GM21447 (cell line): ENCODE measurements at regions not wholly inside any gene's neighbourhood (a gene's known extent, or its start where the extent isn't known, plus 50 kb on each side); places are given as distances from the start of the nearest gene placed in this dataset.
"Not testable (repeated sequence)": the region's sequence is repeated elsewhere in the genome, so short reads cannot be mapped to it uniquely, and the experiment has no call there.

Source experiments
- ATAC-seq: cut with Tn5 transposase; IDR thresholded peaks from one replicate; pipeline ENCODE4 v1.9.1; 2021; ENCODE audit not compliant: unreplicated experiment

DNA sequence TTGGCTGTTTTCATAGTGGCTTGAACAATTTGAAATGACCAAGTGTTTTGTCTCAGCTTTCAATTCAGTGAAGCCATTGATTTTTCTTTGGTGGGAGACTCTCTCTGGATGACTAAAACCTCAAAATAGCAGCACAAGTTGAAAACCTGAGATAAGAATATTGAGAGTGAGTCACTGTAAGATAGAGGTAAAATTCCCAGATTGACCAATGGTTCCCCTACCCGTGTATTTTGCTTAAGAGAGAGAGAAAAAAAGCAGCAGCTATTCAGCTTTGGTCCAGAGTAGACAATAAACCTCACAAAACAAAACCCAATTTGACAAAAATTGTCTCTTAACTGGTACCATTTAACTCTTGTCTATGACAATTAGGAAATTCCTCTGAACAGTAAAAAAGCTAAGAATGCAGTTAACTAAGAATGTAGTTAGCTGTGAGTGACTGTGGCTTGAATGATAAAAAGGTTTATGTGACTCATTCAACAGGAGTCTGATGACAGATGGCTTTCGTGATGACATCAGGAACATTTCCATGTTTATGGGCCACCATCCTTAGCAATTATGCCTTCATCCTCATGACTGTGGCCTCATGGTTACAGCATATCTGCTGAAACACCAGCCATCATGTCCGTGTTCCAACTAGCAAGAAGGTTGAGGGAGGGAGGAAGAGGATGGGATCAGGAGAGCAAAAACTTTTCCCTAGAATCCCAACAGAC, 356.9 kb downstream of the NDFIP2 start:
- no peak for ATAC-seq

DNA sequence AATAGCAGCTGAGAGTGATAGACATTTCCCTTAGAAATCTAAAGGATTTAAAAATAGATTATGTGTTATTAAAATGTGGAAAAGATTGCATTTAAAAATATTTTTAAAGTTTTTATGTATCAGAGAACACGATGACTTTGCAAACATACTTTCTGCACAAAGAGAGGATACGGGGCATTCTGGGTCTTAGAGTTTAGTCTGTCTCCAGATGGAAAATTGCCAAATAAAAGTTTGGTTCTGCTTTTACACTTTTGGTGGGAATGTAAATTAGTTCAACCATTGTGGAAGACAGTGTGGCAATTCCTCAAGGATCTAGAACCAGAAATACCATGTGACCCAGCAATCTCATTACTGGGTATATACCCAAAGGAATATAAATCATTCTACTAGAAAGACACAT, 355.2 kb downstream of the NDFIP2 start:
- ATAC-seq: not testable (repeated sequence)

DNA sequence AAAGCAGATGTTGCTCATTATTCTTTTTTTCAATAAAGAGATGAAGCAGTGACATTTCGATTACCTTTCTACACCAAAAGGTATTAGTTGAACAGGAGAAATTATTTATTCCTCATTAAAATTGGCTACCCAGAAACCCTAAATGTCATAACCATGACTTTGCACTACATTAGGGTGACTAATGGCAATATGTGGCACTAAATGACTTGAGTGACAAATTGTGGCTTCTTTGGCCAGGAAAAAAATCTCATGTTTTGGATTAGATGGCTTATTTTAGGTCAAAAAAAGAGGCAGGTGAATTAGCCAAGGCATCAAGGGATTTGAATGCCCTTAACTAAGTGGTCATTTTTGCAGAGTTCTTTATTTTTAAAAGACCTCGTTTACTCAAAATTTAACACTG, 353.9 kb downstream of the NDFIP2 start:
- ATAC-seq: no peak

DNA sequence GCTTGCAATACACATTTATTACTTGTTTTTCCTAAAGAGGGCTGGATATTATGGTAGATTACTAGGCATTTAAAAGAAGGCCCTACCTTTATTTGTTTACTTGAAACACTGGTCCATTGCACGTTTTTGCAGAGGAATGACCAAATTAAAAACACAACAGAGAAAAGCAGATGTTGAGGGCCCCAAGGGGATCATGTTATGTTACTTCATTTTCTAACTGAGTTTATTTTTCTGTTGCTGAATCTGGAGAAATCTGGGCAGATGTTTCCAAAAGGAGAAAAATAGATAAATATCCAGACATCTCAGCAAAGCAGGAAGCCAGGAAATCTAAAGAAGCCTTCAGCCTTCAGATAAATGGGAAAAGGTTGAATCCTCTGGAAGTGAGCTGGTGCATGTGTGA, 353.0 kb downstream of the NDFIP2 start:
- no peak for ATAC-seq

DNA sequence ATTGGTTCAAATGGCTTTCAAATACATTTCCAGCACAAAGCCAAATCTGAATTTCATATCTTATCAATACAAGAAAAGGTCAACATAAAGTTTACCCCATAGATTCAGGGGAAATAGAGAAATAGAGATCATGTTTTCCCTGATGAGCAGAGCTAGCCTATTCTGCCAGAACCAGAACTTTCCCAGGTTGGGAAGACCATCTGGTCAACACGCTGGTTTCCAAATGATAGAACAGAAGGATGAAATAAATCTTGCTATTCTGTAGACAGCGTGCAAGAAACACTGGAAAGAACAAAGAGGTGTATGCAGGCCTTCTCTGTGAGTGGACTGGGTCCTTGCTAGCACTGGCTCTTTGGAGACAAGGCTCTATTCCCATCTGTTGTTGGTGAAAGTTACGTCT, 350.6 kb downstream of the NDFIP2 start:
- no peak for ATAC-seq

DNA sequence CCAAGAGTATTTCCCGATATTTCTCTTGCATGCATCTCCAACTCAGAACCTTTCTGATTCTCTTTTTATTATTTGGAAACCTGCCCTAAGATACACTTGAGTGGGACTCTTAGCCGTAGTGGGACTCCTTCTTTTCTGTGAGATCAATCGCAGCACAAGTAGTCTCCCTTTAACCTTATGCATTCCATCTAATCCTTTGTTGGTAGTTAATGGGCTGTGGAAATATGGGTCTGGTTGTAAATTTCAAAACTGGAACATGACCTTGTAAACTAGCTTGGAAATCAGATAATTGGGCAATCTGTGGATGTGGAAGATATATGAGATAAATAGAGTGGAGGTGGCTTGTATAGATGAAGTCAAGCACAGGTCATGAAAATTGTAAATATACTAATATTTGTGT, 350.0 kb downstream of the NDFIP2 start:
- no peak for ATAC-seq

DNA sequence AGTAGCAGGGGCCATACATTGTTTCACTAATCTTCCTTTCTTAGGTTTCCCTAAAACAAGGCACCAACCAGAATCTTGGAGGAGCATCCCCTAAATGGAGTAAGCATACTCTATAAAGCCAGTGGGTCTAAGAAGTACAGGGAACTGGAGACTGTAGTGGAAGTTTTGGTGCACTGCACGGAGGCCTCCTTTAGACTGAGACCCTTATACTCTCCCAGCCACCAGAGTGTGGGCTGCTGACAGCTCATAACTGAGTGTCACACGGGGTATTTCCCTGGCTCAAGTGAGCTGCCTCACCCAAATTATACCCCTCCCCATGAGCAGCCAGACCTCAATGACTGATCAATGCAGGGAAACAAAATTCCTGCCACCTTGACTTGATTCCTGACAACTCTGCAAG, 349.5 kb downstream of the NDFIP2 start:
- ATAC-seq: no peak

DNA sequence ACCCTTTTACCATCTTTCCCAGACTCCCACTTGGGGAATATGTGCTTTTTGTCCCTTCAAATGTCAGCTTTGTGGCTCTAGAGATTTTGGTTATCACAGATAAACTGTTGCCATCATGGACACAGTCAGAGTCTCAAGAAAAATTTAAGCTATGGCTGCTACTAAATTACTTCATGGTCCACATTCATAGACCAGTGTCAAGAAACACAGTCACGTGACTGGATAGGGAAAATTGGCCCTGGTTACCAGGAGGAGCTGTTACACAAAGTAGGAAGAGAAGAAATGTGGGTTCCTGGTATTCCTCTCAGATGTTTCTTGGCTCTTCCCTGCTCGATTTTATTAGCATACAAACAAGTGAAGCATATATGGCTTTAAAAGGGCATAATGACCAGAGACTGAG, 348.9 kb downstream of the NDFIP2 start:
- ATAC-seq: no peak

DNA sequence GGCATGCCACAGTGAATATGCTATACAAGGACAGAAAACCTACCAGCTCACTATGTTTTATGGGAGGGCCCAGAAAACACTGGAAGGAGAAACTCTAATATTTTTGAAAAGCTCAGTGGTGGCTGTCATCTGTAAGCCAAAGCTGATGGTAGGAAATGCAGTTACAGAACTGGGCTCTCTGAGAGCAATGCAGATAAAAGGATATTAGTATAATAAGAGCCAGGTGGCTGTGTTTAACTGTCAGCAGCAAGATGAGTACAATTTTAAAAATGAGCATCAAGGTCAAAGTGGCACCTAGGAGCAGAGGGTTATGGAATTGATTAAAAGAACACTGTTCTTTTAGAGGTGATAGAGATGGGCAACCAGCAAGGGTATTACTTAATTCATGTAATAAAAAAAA, 345.0 kb downstream of the NDFIP2 start:
- no peak for ATAC-seq

DNA sequence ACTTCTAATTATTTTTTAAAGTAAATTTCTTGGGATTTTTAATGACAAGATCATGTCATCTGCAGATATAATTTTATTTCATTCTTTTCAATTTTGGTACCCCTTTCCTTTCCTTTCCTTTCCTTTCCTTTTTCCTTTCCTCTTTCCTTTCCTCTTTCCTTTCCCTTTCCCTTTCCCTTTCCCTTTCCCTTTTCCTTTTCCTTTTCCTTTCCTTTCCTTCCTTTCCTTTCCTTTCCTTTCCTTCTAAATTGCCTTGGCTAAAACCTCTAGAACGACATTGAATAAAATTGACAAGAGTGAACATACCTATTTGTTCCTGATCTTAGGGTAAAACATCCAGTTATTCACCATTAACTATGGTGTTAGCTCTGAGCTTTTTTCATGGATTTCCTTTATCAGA, 334.1 kb downstream of the NDFIP2 start:
- ATAC-seq: no peak

DNA sequence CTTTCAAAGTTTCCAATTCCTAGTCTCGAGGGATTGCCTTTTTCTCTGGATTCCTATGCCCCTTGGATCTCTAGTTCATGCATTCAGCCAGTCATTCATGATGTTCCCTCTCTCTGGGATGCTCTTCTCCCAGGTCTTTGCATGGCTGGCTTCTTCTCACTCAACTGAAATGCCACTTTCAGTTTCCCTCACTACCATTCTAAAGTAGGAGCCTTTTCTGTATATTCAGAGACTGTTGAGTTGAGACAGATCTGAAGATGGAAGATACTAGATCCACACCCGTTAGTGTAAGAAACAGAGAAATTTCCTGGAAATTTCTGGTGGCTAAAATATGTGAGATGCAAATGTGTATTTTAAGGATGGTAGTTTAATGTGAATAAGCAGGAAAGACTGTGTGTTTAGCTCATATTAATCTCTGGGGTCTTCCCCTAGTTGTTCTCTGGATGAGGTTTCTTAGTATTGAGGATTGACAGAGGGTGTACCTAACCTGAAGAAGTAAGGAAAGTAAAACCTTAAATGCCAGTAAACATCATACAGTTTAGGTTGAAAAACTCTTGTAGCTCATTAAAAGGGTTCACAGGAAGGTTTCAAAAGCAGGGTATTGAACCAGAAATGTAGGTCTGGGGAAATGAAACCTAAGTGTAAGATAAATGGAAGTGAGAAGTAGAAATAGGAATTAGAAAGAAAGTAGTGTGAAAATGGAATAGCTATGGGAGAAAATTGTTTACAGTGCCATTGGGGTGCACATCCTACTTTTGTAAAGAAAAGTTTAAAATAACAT, 331.3 kb downstream of the NDFIP2 start:
- ATAC-seq: peak; percentile 83

DNA sequence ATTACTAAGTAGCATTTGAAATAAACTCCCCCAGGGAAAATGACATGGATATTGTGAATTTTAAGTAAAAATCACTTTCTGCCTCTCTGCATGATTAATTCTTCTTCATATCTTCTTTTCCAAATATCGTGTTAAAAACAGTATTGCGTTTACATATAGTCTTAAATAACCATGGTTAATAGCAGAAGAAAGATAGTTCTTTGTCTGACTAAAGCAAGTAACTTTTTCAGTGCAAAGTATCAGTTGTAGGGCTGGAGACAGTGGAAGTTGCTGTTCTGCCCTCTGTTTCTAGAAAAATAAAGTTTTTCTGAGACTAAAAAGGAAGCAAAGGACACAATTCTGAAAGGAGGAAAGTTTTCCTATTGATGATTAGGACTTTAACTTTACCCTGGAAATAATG, 330.2 kb downstream of the NDFIP2 start:
- no peak for ATAC-seq

DNA sequence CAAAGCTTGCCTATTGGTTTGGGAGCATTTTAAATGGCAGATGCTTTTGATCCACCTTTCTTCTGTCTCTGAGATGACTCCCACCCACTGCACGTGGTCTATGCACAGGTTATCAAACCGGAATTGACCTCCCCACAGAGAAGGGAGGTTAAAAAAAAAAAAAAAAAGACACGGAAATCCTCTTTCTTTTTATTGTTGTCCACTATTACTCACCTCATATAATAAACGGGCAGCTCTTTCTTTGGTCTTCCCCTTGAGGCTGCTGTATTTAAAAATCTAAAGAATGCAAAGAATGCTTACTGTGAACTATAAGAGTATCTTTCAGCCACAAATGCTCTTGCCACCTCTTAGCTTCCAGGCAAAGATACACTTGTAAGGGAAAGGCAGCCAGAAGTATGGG, 329.7 kb downstream of the NDFIP2 start:
- ATAC-seq: no peak

DNA sequence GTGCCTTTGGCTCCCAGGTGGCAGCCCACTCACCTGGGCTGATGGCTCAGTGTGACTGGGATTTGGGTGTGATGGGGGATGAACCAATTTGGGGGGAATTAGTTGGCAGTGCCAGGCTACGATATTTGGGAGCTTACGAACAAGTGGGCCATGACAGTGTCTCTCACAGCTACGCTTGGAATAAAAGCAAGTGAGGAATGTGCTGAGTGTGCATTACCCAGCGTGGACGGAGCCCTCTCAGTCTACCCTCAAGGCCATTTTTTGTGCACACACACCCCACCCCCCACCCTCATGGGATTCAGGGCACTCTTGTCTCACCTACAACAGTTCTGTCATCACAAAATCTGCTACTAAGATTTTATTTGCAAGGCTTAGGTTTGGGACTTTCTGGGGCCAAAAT, 329.1 kb downstream of the NDFIP2 start:
- ATAC-seq: no peak

DNA sequence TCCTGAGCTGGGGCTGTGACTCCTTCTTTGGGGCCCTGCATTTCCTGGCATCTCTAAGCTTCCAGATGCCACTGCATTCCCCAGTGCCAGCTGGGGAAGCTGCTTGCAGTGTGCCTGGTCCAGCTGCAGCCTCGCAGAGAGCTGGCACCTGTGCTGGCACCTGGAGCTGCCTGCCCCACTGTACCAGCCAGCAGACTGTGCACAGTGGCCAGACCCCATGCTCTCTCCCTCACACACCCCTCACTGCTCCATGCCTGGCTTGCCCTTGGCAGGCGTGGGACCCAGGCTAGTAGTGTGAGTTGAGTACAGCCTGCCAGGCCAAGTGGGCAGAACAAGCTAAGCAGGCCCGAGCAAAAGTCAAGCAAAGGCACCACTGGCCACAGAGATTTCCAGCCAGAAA, 327.5 kb downstream of the NDFIP2 start:
- no peak for ATAC-seq

DNA sequence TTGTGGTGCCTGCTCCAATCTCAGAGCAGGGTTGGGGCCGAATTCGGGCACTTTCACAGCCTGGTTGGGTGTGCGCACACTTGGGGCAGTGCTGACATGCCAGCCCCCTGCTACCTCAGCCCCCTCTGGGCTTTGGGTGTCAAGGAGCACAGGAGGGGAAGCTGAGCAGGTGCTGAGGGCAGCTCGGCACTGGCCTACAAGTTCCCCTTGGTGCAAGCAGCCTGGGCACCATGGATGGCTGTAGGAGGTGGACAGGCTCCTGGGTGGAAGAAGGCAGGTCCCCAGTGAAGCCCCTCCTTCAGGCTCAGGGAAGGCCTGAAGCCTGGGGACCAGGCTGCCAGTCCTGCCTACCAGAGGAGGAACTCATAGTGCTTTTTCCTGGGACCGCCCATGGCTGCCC, 326.6 kb downstream of the NDFIP2 start:
- no peak for ATAC-seq

DNA sequence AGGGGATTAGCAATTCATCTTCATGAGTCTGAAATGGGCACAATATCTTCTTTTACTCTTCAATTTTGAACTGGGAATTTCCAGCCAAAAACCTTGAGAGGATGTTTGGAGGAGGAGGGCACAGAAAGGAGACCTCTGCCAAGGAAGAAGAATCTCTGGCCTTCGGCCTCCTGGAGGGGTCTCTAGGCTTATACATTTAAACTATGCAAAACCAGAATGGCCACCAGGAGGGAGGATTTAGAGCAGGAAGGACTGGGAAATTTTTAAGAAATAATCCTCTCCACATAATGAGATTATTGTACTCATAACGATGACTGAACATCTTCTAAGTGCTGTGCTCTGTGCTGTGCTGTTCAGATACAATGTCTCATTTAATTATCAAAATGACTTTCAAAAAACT, 325.9 kb downstream of the NDFIP2 start:
- no peak for ATAC-seq

DNA sequence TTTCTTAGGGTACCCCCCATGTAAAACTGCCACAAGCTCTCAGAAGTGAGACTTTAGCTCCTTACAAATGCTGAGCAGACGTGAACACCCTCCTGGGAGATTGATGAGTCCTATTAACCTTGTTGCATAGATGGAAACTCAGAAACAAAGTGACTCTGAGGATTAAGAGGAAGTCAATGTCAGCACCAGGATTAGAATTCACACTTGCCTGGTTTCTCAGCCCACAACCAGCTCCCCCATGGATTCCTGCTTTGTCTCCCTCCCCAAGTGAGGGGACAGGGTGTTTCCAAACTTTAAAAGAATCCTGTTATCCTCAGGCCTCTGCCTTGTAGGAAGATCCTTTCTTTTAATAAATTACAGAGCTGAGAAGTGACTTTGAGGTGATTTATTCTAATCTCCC, 324.4 kb downstream of the NDFIP2 start:
- no peak for ATAC-seq

DNA sequence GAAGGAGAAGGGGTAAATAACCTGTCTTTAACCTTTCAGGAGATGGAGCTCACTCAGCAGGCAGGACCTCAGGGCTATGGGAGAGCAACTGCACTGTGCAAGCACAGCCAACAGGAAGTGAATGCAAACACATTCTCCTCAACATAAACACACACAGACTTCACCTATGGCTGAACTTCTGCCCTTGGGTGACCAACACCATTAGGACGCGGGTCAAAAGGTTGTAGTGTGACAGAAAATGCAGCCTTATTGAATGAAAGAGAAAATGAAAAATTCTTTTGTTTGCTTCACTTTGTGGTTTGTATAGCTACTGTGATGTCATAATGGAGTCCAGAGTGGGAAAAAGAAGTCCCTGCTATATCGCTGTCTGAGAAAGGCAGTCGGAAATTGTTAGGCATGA, 323.0 kb downstream of the NDFIP2 start:
- peak; percentile 84 for ATAC-seq

DNA sequence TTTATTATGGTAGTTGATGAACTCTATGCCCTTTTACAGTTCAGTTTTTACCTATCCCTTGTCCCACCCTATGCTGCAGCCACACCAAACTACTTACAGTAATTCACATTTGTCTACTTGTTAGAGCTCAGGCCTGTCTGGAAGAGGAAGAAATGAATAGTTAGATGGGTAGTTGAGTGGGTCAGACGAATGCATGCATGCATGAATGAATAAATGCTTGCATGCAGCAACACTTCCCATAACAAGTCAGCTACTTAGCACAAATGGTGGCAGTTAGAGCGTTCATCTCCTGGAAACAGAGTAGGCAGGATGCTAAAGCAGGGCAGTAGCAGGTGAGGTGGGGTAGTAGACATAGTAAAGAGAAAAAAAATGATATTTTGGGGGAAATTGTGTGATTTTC, 322.3 kb downstream of the NDFIP2 start:
- no peak for ATAC-seq

DNA sequence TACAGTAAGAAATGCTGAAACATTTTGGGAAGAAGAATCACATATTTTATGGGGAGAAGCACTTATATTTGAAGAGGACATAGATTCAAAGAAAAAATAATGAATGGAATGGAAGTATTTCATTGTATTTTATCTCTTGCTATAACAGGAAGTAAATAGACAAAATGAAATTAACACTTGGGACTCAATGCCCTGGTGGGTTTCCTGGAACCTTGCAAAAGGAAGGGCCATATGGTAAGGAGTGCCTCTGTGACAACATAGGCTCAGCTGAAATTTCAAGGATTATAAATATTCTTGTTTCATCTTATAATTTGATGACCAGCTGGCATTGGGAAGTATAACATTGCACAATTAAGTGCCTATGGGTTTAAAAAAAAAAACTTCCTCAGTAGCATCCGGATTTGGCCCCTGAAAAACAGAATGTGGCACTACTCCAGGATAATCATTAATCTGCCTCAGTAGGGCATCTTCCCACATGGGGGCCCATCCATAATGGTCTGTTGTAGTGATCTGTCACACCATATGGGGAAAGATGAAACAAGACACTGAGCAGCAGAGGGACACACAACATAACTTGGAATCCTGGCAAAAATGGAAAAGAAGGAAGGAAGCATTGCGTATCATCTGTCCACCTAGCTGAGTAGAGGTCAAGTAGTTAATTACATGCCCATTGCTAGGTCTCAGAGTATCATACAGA, 321.6 kb downstream of the NDFIP2 start:
- no peak for ATAC-seq
